DMS153 treated with DMSO at 0.1 percent for 48 hours (cell line): ENCODE measurements at regions not wholly inside any gene's neighbourhood (a gene's known extent, or its start where the extent isn't known, plus 50 kb on each side); places are given as distances from the start of the nearest gene placed in this dataset.

Experiments used
- DNase-seq: peaks from one replicate; lab custom pipeline; 2025; ENCODE audit not compliant: unreplicated experiment; lab: John Stamatoyannopoulos, UW

- DNase-seq: no peak
Measured at GRCh38 chr1:239590556-239590955, 204.2 kb downstream of the CHRM3 start.

- no peak for DNase-seq
Measured at GRCh38 chr1:239593527-239593926, 207.2 kb downstream of the CHRM3 start.

GRCh38 chr1:239600588-239600987 is 214.2 kb downstream of the CHRM3 start:
- DNase-seq: no peak

DNA sequence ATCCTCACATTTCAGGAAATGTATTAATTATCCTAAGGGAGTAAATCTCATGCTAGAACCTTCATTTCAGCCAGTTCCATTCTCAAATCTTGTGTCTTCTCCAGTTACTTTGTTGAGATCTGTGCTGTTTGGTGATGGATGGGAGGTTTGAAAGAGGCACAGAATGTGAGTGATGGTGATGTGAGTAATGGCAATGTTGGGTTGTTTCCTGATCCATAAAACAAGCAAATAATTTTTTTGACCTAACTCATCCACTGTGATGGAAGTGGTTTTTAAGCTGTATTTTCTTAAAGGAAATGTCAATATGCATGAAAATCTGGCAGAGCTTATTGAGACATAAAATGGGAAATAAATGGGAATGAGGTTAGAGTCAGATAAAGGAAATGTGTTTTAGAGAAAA is 214.7 kb downstream of the CHRM3 start:
- no peak for DNase-seq

GRCh38 chr1:239603530-239603929 is 217.2 kb downstream of the CHRM3 start:
- no peak for DNase-seq

DNA sequence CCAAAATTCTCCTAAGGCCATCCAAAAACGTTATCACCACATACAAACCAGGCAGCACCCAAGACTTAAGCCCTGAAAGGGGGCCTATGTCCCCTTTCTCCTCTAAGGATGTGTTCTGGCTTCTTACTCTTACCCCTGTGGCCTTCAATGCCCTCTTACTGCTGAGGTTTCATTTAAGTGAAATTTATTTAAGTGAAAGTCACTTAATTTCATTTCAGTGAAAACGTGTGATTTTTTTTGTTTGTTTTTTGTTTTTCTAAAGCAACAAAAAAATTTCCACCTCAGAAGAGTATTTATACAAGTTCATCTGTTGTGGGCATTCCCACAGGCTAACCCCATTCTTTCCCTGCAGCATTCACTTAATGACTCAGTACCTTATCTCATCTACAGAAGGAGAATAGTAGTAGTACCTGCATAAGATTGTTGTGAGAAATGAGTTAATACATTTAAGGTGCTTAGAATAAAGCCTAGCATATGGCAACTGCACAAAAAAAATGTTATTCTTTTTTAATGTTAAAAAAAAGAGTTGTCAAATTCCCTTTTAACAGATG is 220.6 kb downstream of the CHRM3 start:
- DNase-seq: no peak

GRCh38 chr1:239608469-239608868 is 222.1 kb downstream of the CHRM3 start:
- no peak for DNase-seq

- DNase-seq: no peak
Measured at GRCh38 chr1:239612379-239612778, 226.0 kb downstream of the CHRM3 start.

DNA sequence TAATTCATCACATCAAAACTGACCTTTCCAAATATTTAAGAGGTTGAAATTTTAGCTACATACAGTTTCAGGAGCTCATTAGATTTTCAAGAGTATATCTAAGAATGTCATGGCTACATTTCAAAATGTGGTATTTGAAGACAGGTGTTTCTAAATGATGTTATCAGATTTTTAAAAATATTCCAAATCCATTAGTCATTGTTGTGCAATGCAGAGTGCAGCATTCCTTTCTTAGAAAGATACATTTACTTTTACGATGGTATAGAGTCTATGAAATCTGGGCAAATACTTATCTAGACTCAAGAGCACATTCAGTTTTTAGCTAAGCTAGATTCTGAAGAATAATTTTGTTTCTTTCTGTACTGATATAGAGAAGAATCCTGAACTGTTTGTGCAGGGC is 230.3 kb downstream of the CHRM3 start:
- DNase-seq: no peak

GRCh38 chr1:239617259-239617658 is 230.9 kb downstream of the CHRM3 start:
- no peak for DNase-seq

- no peak for DNase-seq
Measured at GRCh38 chr1:239617731-239618130, 231.4 kb downstream of the CHRM3 start.

GRCh38 chr1:239619190-239619589 is 232.8 kb downstream of the CHRM3 start:
- no peak for DNase-seq

DNA sequence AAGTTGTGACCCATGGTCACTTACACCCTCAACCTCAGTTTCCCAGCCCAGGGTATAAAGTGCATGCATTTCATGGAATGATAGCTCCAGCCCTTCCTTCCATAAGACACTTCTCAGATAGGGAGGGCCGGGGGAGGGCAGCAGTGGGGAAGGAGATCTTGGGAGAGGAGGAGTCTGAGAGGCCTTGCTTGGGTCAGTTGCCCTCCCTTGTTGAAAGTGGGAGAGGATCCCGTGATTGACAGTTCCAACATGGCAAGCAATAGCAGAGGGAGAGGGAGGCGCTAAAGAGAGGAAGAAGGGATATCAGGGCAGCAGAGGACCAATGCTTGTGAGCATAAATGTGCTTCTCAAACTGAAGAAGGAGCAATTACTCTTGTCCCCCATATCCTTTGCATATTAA is 244.4 kb downstream of the CHRM3 start:
- no peak for DNase-seq

DNA sequence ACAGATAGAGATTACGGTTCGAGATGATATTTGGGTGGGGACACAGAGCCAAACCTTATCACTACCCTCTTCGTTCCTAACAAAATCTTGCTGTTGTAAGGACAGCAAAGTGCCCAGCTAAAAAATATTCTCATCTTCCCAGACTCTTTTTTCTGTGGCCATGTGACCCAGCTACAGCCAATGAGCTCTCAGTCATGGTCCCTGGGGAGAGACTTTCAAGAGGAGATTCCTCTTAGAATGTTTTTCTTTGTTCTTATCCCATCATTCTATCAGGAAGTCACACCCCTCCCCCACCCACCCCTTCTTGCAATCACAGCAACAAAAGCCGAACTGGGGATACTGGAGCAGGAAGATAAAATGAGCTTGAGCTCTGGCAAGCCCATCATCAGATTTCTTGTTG is 247.1 kb downstream of the CHRM3 start:
- DNase-seq: no peak

GRCh38 chr1:239635276-239635675 is 248.9 kb downstream of the CHRM3 start:
- no peak for DNase-seq

- no peak for DNase-seq
Measured at GRCh38 chr1:239636347-239636746, 250.0 kb downstream of the CHRM3 start.

DNA sequence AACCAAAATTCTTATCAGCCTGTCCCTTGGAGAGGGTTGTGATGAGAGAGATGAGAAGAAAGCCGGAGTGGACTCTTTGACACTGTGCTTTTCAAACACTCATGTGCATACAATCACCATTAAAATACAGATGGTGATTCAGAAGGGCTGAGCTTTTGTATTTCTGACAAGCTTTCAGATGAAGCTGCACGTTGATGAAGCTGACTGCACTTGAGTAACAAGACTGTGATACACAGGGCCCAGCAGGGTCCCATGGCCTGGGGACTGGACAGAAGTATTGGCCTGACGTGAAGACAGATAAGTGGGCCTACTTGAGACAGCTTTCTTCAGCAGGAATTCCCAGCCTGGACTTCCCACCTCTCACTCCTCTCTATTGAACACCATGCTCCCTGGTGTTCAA is 258.2 kb downstream of the CHRM3 start:
- no peak for DNase-seq

- no peak for DNase-seq
Measured at GRCh38 chr1:239647045-239647444, 260.7 kb downstream of the CHRM3 start.

- no peak for DNase-seq
Measured at GRCh38 chr1:239647964-239648632, 261.7 kb downstream of the CHRM3 start.

DNA sequence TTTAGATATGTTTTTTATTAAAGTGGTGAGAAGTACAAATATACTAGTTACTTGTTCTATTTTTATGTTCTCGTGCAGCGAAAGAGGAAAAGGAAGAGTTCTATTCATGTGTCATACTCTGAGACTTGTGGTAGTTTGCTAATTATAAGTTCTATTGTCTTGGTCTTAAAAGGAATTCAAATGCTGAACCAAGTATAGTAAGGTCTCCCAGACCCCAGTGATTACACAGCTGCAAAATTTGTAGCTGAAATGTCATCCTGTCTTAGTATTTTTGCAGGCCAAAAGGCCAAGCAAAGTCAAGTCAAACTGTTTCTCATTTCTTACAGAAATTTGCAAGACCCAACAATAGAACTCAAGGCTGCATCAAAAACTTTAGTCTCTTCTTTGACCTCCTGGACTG is 268.7 kb downstream of the CHRM3 start:
- no peak for DNase-seq

GRCh38 chr1:239657291-239657690 is 270.9 kb downstream of the CHRM3 start:
- no peak for DNase-seq

DNA sequence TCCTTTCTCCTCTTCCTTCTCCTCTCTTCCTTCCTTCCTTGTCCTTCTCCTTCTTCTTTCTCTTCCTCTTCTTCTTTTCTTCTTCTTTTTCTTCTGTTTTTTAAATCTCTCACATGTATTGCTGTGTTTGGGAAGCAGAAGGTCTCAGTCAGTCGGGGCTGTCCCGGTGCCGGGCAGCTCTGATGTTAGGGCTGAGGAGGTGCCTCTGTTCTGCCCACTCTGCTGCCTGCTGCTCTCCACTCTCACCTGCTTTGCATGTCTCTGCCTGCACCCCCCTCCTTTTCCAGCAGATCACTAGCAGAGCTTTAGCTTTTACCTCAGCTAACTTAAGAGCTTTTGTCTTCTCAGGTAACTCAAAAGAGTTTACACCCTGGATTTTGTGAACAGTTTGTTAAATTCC is 276.6 kb downstream of the CHRM3 start:
- no peak for DNase-seq

DNA sequence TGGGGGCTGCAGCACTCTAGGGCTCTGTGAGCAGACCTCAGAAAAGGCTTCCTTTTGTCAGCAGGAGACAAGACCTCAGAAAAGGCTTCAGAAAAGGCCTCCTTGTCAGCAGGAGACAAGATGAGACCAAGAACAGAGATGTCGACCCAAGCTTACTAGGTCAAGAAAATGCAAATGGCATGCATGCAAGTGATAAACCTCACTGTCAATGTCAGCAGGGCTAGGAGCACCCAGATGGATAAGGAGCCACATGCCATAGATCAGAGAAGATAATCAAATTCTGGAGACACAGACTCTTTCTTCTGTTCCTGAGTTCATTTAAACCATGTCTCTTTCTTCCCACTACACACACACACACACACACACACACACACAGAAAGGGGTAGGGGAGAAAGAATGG is 285.9 kb downstream of the CHRM3 start:
- DNase-seq: no peak
